Right hindlimb (tissue), 1 donor: ENCODE measurements at regions not wholly inside any gene's neighbourhood (a gene's known extent, or its start where the extent isn't known, plus 50 kb on each side); places are given as distances from the start of the nearest gene placed in this dataset.
A peak's percentile ranks its signal among the peaks of the same experiment; 100 is the strongest.

Experiments used
- DNase-seq: peaks from one replicate; pipeline ENCODE4 v3.0.0-alpha.2; 2018

DNA sequence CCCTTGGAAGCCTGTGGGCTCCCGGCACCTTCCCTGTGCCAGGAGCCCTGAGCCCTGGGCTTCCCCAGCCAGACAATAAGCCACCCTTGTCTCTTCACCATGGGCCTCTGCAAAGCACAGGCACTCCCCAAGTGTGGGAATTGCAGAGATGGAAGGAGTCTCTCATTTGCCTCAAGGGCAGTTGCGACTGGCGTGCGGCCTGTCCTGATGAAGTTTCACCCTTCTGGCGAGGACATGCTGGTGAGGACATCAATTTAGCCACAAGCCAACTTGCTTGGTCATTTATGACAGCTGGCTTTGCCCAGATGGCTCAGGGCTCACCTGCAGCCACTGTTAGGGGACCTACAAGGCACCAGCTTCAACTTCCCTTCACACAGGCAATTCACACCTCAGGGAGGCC is 180.2 kb downstream of the ANAPC1 start:
- DNase-seq: no peak

DNA sequence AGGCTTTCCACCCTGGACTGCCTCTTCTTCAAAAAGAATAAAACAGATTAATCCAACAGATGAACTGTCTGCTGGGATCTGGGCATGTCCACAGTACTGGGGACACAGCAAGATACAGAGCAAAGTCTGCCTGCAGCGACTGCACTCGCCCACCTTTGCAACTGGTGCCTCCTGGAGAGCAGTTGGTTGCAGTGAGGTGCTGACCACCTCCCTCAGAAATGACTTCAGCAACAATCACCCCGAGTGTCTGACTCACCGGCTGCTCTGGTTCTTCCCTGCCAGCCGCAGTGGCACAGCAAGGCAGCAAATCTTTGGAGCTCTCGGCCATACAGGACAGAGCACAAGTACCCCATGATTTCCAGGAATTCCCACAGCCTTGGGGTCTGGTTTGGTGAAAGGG is 179.7 kb downstream of the ANAPC1 start:
- DNase-seq: no peak

DNA sequence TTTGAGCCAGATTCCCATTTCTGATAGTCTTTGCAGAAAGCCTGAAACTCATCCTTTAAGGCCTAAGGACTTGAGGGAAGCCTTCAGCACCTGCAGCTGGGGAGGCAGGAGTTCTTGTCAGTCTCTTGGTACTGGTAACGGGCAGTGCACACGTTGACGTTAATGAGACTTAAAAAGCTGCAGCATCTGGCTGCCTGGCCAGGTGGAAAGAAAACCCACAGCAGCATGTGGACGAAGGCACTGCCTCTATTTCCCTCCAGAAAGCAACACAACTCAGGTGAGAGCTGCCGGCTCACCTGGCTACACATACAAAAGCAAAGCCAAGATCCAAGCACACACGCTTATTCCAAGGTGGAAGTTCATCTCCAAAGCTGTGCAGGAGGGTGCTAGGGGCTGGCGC is 178.8 kb downstream of the ANAPC1 start:
- DNase-seq: no peak

DNA sequence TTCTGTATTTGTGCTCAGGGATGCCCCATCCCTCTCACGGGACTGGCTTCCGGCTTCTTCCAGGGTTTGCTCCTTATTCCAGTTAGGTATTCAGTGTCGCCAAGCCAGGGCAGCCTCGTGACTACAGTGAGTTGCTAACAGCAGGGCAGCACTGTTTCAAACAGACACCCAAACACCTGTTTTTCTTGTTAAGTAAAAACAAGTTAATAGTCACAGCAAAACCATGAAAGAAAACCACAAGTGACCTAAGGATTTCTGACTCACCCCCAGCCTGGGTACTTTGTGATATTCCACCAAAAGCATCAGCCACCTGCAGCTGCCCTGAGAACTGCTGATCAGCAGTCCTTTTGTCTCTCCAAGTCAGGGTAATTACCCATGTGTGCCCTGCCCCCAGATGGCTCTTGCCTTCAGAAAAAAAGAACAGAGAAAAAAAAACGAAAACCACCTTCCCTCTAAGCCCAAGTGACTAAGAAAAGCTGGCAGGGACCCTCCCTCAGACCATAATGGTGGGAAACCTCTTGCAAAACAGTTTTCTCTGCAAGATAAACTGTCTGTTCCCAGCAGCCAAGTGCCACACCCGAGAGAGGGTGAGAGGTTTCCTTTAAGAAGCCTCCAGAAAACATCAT is 178.2 kb downstream of the ANAPC1 start:
- no peak for DNase-seq

DNA sequence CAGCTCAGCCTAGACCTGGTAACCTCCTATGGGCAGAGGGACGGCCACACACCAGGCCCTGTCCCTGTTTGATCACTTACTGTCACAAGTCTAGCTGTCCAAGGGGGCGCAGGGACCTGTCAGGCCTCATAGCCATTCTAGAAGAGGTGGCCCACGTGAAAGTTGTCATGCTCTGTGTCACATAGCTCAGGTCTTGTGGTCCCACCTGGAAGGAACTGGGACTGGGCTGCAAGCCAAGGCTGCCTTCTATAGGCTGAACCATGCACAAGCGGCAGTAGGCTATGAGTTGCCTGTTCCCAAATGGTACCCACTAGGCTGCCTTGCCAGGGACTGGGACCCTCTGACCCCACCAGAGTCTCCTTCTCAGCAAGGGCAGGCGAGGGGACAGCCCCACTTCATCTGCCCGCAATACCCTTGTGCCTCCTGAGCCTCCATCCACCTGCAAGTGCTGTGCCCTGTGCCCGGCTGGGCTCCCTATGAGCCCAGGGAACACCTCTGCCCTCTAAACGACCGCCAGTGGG is 177.5 kb downstream of the ANAPC1 start:
- no peak for DNase-seq

DNA sequence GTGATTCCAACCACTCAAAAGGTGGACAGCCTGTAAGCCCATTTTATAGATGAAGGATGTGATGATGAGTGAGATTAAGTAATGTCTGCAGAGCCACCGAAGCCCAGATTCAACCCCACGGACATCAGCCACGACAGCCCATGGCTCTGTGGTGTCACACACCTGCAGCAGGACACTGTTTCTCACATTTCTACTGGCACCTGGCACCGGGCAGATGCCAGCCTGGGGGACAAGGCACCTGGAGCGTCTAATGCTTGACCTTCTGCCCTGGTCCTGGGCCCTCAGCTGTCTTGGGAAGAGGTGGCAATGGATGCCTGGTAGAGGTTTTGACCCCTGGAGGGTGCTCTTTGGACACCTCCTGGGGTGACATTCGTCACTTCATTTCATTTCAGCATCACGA is 176.3 kb downstream of the ANAPC1 start:
- no peak for DNase-seq

DNA sequence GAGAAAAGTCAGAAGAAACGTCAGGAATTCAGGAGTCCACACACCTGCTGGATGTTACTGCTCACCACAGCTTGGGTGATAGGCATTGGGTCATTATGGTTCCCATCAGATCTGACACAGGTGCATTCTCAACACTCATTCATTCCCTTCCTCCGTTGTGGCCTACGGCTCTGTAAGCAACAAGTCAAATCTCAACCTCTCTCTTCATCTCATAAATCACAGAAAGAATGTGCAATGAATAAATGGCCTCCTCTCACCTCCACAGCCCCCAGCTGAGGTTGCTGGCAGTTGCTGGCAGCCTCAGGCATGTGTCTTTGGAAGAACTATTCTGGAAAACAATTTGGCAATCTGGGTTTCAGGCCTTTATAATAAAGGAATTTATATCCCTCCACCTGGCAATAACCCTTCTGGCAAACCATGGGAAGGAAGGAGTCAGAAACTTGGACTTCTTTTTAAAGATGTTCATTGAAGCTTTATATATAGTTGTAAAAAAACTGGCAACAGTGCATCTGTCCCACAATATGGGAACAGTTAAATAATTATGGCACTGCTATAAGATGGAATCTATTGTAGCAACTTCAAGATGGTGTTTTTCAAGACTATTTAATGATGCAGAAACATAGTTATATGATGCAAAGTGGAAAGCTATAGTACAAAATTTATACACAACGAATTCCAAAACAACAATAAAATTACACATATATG is 175.4 kb downstream of the ANAPC1 start:
- no peak for DNase-seq

DNA sequence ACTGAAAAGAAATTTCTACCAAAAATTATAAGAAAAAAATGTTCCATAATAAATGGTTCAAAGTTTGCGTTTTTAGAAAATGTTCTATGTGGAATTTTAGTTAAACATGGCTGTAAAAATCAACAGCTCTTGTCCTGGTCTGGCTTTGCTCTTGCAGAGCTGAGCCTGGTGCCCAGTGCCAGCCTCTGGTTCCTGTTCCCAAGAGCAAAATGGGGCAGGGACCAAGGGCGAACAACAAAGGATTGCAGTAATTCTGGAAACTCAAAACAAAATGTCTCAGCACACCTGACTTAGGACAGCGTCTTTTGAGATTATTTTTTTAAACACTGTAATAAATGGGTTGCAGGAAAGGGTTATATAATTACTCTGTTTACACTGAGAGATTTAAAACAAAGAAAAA is 174.7 kb downstream of the ANAPC1 start:
- no peak for DNase-seq

DNA sequence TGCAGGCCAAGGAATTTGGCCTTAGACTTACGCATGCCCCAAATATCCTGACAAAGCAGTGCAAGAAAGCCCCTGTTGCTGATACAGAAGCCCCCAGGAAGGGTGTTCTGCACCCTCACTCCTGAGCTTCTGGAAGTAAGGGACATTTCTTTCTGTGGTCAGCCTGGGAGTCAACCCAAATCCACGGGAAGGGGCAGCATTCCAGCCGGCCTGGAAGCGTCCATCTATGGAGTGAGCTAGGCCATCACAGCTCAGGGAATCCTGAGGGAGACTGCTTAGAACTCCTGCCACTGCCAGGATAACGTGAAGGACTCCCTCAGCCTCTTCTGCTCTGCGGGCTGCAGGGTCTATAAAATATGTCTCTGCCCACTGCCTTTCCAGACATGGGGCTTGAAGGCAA is 173.9 kb downstream of the ANAPC1 start:
- DNase-seq: no peak

DNA sequence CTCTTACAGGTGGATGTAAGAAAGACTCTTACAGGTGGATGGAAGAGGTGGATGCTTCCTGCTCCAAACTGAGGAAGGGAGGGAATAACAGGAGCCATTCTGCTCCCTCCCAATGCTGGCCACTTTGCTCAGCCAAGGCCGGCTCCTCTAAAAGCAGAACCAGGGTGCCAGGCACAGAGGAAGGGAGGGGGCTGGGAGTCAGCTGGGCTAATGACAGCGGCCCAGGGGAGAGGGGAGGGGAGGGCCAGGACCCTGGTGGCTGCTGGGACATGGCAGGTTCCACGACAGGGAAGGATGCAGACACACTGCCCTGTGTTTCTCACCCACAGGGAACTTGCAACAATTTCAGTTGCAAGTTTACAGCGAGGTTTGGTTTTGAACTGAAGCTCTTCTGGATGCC is 173.4 kb downstream of the ANAPC1 start:
- no peak for DNase-seq

DNA sequence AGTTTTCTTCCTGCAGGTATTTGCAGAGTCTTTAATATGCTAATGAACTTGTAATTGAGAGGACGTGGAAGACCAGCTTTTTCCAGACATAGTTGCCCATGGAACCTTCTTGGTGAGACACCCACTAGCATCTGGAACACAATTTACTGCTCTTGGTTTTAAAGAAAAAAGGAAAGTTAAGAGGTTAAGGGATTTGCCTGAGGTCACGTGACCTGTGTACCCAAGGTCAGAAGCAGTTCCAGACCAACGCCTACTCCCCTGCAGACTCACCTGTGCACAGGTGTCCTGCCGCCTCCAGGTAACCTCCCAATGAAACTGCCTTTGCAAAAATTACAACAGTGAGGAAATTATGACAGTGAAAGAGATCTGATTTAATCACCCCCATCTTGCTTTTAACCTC is 172.7 kb downstream of the ANAPC1 start:
- DNase-seq: no peak

DNA sequence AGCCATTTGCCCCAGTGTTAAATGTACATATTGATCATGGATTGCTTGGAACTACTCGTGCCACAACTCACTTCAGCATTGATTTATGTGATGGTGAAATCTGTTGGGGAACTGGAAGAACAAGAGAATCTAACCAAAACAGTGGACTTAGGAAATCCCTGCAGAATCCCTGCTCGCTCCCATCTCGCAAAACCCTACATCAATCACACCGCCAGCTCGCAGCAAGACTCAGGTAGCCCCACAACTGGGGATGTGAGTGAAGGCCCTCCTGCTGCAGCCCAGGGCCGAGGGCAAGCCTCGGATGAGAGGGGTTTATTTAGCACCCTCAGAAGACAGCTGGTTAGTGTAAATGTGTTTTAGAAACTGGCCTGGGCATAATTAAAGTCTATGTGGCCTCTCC is 171.6 kb downstream of the ANAPC1 start:
- DNase-seq: no peak

DNA sequence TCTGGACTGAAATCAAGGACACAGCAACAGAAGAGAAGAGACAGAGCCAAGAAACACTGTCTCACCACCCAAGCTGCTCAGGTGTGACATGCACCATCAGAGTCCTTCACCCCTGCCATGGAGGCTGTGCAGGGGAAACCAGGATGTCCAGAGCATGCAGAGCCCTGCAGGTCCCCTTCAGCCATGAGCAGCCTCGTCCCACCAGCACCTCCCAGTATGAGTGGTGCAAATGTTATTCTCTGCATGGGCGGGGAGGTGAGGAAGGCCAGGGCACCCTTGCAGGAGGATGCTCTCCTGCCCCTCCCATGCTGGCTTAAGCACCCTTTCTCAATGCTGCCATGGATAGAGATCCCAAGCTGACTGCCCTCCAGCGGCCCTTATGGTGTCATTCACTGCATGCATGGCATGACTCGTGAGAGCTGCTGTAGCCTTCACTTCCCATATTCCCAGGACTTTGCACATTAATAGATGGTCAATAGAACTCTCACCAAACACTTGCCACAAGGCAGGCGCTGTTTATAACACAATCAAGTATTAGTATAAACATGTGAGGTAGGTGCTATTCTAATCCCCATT is 171.0 kb downstream of the ANAPC1 start:
- no peak for DNase-seq

DNA sequence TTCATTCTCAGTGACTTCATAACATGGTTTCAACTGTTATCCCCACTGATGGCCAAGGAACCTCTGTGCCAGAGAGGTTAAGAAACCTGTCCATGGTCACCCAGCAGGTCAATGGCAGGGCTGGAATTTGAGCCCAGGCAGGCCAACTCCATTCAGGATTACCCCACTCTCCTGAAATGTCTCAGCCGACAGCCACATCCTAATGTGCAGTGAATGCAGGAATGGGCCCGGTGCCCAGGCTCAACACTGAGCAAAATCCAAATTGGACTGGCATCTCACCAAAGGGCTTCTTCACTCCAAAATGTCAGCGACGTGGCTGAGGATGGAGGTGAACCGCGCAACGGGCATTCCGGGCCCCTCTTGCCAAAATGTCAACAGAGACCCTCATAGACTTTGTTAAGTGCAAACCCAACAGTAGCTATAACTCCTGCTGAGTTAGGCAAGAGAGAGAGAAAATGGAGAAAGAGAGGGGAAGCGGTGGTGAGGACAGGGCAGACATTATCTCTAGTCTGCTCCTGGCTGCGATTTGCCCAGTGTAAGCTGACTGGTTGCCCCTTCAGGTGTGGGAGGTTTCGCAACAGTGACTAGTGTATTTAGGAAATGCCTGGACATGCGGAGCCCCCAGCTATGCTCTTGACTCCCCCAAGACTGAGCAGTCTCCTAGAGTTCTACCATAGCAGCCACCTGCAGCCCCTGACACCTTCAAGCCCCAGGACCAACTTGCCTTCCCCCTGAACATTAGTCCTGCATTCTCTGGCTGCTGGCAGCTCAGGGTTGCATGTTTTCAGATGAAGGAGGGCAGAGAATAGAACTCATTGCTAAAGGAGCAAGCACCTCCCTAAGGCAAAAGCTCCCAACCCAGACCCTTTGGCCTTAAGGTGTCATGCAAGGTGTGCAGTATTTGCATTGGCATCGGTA is 167.7 kb downstream of the ANAPC1 start:
- peak; percentile 44 for DNase-seq

DNA sequence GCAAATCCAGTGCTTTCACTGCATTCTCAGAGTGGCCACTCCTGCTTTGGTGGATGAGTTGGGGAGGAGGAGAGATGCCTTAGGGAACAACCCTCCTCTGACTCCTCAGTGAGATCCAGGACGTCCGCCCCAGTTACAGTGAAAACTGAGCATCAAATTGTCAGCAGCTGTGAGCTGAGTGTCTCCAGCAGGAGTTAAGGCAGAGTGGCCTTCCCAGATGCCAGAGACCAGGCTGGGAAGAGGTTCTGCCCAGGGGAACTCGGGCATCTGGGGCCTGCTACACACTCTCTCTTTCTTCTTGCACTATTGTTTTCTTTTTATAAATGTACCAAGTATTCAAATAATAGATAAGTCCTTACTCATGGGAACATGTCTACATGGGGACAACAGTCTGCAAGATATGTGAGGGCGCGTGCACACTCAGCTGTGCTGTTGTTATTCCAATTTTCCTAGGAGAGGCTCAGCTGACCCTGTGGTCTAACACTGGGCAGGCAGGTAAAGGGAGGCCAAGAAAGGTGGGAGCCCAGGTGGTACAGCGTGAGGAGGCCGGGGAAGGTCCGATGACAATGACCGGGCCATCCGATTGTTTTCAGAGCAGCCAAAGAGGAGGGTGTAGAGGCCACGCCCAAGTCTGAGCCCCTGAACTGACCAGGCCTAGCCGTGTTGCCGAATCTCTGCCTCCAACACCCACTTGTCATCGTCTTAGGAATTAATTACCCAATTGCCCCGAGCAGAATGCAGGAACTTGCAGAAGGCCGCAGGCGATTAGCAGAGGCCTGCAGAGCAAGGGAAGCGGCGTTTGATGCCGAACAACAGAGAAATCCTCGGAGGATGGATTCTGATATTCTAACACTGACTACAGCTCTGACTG is 166.9 kb downstream of the ANAPC1 start:
- DNase-seq: no peak
